Mucosa of gallbladder (tissue), 1 donor: ENCODE measurements at regions not wholly inside any gene's neighbourhood (a gene's known extent, or its start where the extent isn't known, plus 50 kb on each side); places are given as distances from the start of the nearest gene placed in this dataset.
"Not testable (repeated sequence)": the region's sequence is repeated elsewhere in the genome, so short reads cannot be mapped to it uniquely, and the experiment has no call there.

Experiments used
- DNase-seq: peaks from one replicate; pipeline ENCODE4 v3.0.0-alpha.2; 2020; ENCODE audit warnings: low spot score
- donor health status: DM: no; HTN: no; CAD: no.

GRCh38 chr14:37842106-37842505 lies 246.7 kb downstream of the TTC6 start:
- DNase-seq = no peak

GRCh38 chr14:37843954-37844607 lies 248.7 kb downstream of the TTC6 start:
- DNase-seq = no peak

GRCh38 chr14:37844614-37845013 lies 249.2 kb downstream of the TTC6 start:
- no peak for DNase-seq

- DNase-seq = no peak
Observed at GRCh38 chr14:37848985-37849621, 253.7 kb downstream of the TTC6 start.

GRCh38 chr14:37851054-37851453 lies 255.6 kb downstream of the TTC6 start:
- no peak for DNase-seq

- no peak for DNase-seq
Observed at GRCh38 chr14:37855871-37856270, 260.4 kb downstream of the TTC6 start.

GRCh38 chr14:37857774-37858266 lies 262.4 kb downstream of the TTC6 start:
- no peak for DNase-seq

GRCh38 chr14:37858733-37859132 lies 263.3 kb downstream of the TTC6 start:
- DNase-seq = no peak

GRCh38 chr14:37859177-37859576 lies 263.7 kb downstream of the TTC6 start:
- no peak for DNase-seq

GRCh38 chr14:37862263-37862662 lies 266.8 kb downstream of the TTC6 start:
- no peak for DNase-seq

DNA sequence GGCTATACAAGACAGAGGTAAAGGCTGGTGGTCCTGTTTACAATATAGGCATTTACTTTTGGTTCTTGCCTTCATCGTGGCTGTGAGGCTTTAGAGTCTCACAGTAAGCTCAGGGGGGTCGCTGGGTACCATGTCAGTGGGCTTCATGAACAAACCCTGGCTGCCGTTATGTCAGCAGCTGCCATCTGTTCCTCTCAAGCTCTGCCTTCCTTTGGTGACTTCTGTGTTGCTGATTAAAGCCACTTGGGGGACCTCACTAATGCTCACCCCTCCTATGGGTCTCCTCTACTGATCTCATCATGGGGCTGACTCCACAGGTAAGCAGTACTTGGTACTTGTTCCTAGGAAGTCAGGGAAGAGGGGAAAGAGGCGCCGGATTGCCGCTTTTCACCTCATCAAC lies 268.7 kb downstream of the TTC6 start:
- no peak for DNase-seq

DNA sequence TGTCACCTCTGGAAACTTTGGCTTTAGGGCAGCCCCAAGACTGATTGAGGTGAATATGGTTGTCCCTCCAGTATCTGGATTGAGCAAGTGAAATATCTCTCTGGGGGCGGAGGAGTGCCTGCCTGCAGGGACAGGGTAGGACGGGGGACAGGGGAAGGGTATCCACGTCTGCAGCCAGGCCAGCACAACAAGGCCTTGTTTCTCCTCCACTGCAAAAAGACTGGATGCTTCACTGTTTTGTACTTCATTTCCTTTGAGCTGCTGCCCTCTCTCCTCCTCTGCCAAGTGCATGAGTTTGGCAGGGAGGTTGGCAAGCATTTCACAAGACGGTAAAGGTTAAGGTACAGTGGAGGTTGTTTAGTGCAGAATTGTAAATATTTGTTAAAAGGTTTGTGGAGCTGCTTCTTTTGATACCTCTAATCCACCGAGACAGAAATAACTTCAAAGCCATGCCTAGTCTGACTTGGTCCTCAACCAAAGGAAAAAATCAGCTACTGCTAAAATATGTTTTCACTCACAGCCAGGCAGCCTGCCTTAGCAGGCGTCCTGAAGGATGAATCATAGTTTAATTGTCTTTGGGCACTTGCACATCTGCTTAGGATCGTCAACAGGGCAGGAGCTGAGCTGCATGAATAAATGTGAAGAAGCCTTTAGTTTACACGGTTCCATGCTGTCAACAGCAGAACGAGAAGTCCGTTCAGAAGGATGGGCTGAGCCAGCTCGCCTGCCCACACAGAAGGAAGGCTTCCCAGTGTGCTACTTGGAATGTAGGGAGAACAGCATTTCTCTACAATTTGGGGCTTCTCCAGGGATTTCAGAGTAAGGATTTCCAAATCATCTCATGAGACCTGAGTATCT lies 269.7 kb downstream of the TTC6 start:
- no peak for DNase-seq

DNA sequence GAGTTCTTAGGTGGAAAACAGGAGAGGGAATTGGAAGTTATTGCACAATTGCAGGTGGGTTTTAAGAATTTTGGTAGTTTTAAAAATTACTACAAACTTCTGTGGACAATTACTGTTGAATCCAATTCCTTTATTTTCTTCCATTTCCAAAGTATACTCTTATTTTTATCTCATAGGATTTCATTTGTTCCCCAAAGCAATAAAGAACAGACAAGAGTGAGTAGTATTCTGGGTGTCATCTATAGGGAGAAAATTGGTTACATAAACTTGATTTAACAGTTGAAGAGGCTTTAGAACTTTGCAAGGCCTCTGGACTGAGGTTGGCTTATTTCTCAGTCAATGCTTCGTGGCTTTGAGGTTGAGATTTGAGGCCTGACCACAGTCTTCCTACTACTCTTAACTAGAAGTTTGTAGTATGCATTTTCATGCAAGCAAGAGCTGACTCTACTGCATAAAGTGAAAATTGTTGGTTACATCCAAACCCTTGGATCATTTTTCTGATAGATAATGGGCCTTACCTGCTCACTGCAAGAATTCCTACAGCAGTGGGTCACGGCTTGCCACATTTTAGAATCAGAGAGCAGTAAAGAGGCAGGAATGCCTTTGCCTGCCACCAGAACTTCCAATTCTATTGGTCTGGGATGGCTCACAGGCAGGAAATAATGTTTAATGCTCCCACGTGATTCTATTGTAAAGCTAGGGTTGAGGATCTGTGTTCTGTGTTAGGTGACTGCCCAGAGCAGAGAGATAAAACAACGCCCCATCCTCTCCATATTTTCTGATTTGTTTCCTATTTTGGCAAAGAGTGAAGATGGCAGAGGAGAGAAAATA lies 270.5 kb downstream of the TTC6 start:
- DNase-seq = no peak

- DNase-seq = no peak
Observed at GRCh38 chr14:37869633-37870032, 274.2 kb downstream of the TTC6 start.

DNA sequence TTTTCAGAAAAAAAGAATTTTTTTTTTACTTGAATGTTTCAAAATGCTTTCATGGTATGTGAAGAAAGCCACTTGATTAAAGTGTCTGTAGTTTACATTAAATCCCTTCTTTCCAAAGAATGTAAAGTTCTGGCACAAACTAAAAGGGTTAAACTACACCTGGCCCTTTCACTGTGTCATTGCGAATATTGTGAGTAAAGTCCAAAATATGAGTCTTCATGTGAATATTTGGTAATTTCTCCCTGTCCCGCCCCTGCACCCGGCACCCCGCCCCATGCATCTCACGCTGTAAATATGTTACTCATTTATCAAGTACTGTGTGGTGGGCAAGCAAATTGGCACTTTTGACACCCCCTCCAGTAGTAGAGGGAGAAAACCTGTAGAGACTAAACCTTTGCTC lies 274.7 kb downstream of the TTC6 start:
- DNase-seq = no peak

- no peak for DNase-seq
Observed at GRCh38 chr14:37870632-37871346, 275.4 kb downstream of the TTC6 start.

- not testable (repeated sequence) for DNase-seq
Observed at GRCh38 chr14:37874065-37874428, 278.6 kb downstream of the TTC6 start.

GRCh38 chr14:37874429-37875109 lies 279.1 kb downstream of the TTC6 start:
- peak; percentile 83 for DNase-seq

GRCh38 chr14:37888234-37888633 lies 292.8 kb downstream of the TTC6 start:
- DNase-seq = no peak

- DNase-seq = no peak
Observed at GRCh38 chr14:37889087-37889486, 293.7 kb downstream of the TTC6 start.

- no peak for DNase-seq
Observed at GRCh38 chr14:37890095-37890494, 294.7 kb downstream of the TTC6 start.
